Vagina (tissue), 2 donors: ENCODE measurements at regions not wholly inside any gene's neighbourhood (a gene's known extent, or its start where the extent isn't known, plus 50 kb on each side); places are given as distances from the start of the nearest gene placed in this dataset.

Experiments
- DNase-seq, 2 donors: peaks; one replicate each; pipeline ENCODE4 v3.0.0-alpha.2; 2017; ENCODE audit errors: extremely low spot score in 2 of 2
- H3K27ac ChIP-seq: fragments of 200-600 bp; sonication (generic); one replicate; pipeline ENCODE4 v1.5.1; 2019
- H3K27me3 ChIP-seq: fragments of 200-600 bp; sonication (generic); one replicate; pipeline ENCODE4 v1.5.1; 2019
- H3K36me3 ChIP-seq, 2 donors: fragments of 200-600 bp; sonication (generic); one replicate each; pipeline ENCODE4 v1.5.1; 2017 to 2019
- H3K4me1 ChIP-seq: fragments of 200-600 bp; sonication (generic); one replicate; pipeline ENCODE4 v1.5.1; 2019
- H3K4me3 ChIP-seq, 2 donors: fragments of 200-600 bp; sonication (generic); 1 replicate in 1 of 2; 2 replicates in 1 of 2; pipeline ENCODE4 v1.5.1; 2016 to 2019
- H3K9me3 ChIP-seq: fragments of 200-600 bp; sonication (generic); one replicate; pipeline ENCODE4 v1.5.1; 2019
- CTCF ChIP-seq, 3 experiments: fragments of 450-650 bp in 2 of 3; fragments of 200-600 bp in 1 of 3; sonication (generic) in 1 of 3; IDR thresholded peaks; one replicate each; pipeline ENCODE4 v1.5.1; 2017 to 2019; ENCODE audit warnings: antibody characterized with exemption in 3 of 3, mild to moderate bottlenecking in 2 of 3, moderate library complexity in 2 of 3
- POLR2A ChIP-seq, 2 donors: fragments of 450-650 bp; IDR thresholded peaks; one replicate each; pipeline ENCODE4 v1.6.1; 2017; ENCODE audit warnings: antibody characterized with exemption in 2 of 2, mild to moderate bottlenecking in 2 of 2, moderate library complexity in 2 of 2
- POLR2AphosphoS5 ChIP-seq, 2 donors: sonication (generic); formaldehyde crosslinking; IDR thresholded peaks; one replicate each; pipeline ENCODE4 v1.9.0; 2017; ENCODE audit warnings: antibody characterized with exemption in 2 of 2, mild to moderate bottlenecking in 2 of 2, low read depth in 1 of 2; ENCODE audit not compliant: insufficient read depth in 1 of 2
- intact Hi-C: fragments of 100-400 bp; cut with DNase I; formaldehyde crosslinking; loops from one replicate; pipeline ENCODE4 v1.15.1; 2023

- intact Hi-C loops, result no loop called here
These were observed 470.7 kb upstream of the ZEB2 start for GRCh38 chr2:144990661-144991060.

GRCh38 chr2:144989579-144990270 lies 469.8 kb upstream of the ZEB2 start:
- Histone ChIP-seq H3K4me1 (no peaks in the 10 kb centered on the region), H3K27ac (no peak overlapping the region), H3K27me3 (no peaks in the 10 kb centered on the region), H3K4me3 (no peak overlapping the region), H3K9me3 (no peaks in the 10 kb centered on the region), H3K36me3 (no peaks in the 10 kb centered on the region)
- intact Hi-C loops, result no loop called here
- no peak for DNase-seq
- no peak for TF ChIP-seq POLR2A (IDR thresholded peaks at IDR 0.05)
- TF ChIP-seq POLR2AphosphoS5 (IDR thresholded peaks at IDR 0.05; ENCODE audit: insufficient read depth in 1 of 2, low read depth in 1 of 2), result no peak
- TF ChIP-seq CTCF (IDR thresholded peaks at IDR 0.05), result no peak

More at GRCh38 chr2:144990661-144991060, 470.7 kb upstream of the ZEB2 start:
- H3K36me3 ChIP-seq, result no peaks in the 10 kb centered on the region
- H3K27me3 ChIP-seq, result no peaks in the 10 kb centered on the region
- H3K4me1 ChIP-seq, result no peaks in the 10 kb centered on the region
- TF ChIP-seq POLR2AphosphoS5 (IDR thresholded peaks at IDR 0.05; ENCODE audit: insufficient read depth in 1 of 2, low read depth in 1 of 2), result no peak
- DNase-seq, result no peak
- H3K4me3 ChIP-seq, result no peak overlapping the region
- H3K27ac ChIP-seq, result no peak overlapping the region
- no peaks in the 10 kb centered on the region for H3K9me3 ChIP-seq

GRCh38 chr2:144988591-144988990 lies 468.7 kb upstream of the ZEB2 start:
- H3K9me3 ChIP-seq, result no peaks in the 10 kb centered on the region
- no peak overlapping the region for H3K27ac ChIP-seq
- no peaks in the 10 kb centered on the region for H3K36me3 ChIP-seq
- DNase-seq, result no peak
- no peaks in the 10 kb centered on the region for H3K27me3 ChIP-seq
- H3K4me1 ChIP-seq, result no peaks in the 10 kb centered on the region
- no peak for TF ChIP-seq CTCF (IDR thresholded peaks at IDR 0.05)
- TF ChIP-seq POLR2A (IDR thresholded peaks at IDR 0.05), result no peak
- TF ChIP-seq POLR2AphosphoS5 (IDR thresholded peaks at IDR 0.05; ENCODE audit: insufficient read depth in 1 of 2, low read depth in 1 of 2), result no peak
- intact Hi-C loops, result no loop called here
- no peak overlapping the region for H3K4me3 ChIP-seq

GRCh38 chr2:144986691-144987090 lies 466.8 kb upstream of the ZEB2 start:
- H3K4me1 ChIP-seq, result no peaks in the 10 kb centered on the region
- intact Hi-C loops, result no loop called here
- no peaks in the 10 kb centered on the region for H3K36me3 ChIP-seq
- TF ChIP-seq POLR2A (IDR thresholded peaks at IDR 0.05) (no peak), POLR2AphosphoS5 (IDR thresholded peaks at IDR 0.05; ENCODE audit: insufficient read depth in 1 of 2, low read depth in 1 of 2) (no peak), CTCF (IDR thresholded peaks at IDR 0.05) (no peak)
- no peak overlapping the region for H3K4me3 ChIP-seq
- H3K9me3 ChIP-seq, result no peaks in the 10 kb centered on the region
- no peaks in the 10 kb centered on the region for H3K27me3 ChIP-seq
- no peak overlapping the region for H3K27ac ChIP-seq
- DNase-seq, result no peak

GRCh38 chr2:144984038-144984437 lies 464.1 kb upstream of the ZEB2 start:
- no peak for TF ChIP-seq POLR2AphosphoS5 (IDR thresholded peaks at IDR 0.05; ENCODE audit: insufficient read depth in 1 of 2, low read depth in 1 of 2)
- no peak for TF ChIP-seq POLR2A (IDR thresholded peaks at IDR 0.05)
- TF ChIP-seq CTCF (IDR thresholded peaks at IDR 0.05), result no peak
- Histone ChIP-seq H3K27me3 (no peaks in the 10 kb centered on the region), H3K36me3 (no peaks in the 10 kb centered on the region), H3K4me1 (no peaks in the 10 kb centered on the region), H3K9me3 (no peaks in the 10 kb centered on the region), H3K27ac (no peak overlapping the region), H3K4me3 (no peak overlapping the region)
- no peak for DNase-seq
- intact Hi-C loops, result no loop called here
